Ascending aorta (tissue), 2 donors: ENCODE measurements at regions not wholly inside any gene's neighbourhood (a gene's known extent, or its start where the extent isn't known, plus 50 kb on each side); places are given as distances from the start of the nearest gene placed in this dataset.

Source experiments
- DNase-seq, 2 donors: peaks; one replicate each; pipeline ENCODE4 v3.0.0-alpha.2; 2019; ENCODE audit warnings: low spot score in 2 of 2
- H3K27ac ChIP-seq, 2 donors: fragments of 200-600 bp; sonication (generic); one replicate each; pipeline ENCODE4 v1.5.1; 2016 to 2017; ENCODE audit warnings: mild to moderate bottlenecking in 1 of 2
- H3K27me3 ChIP-seq: fragments of 200-600 bp; sonication (generic); one replicate; pipeline ENCODE4 v1.5.1; 2017
- H3K36me3 ChIP-seq, 2 donors: fragments of 200-600 bp; sonication (generic); one replicate each; pipeline ENCODE4 v1.5.1; 2016
- H3K4me1 ChIP-seq, 2 donors: fragments of 200-600 bp; sonication (generic); one replicate each; pipeline ENCODE4 v1.5.1; 2016 to 2017; ENCODE audit warnings: mild to moderate bottlenecking in 1 of 2
- H3K4me3 ChIP-seq, 2 donors: fragments of 200-600 bp; sonication (generic); one replicate each; pipeline ENCODE4 v1.5.1; 2016 to 2017; ENCODE audit warnings: mild to moderate bottlenecking in 1 of 2
- H3K9me3 ChIP-seq, 2 donors: fragments of 200-600 bp; sonication (generic); one replicate each; pipeline ENCODE4 v1.5.1; 2016
- CTCF ChIP-seq, 3 experiments: fragments of 200-600 bp in 2 of 3; fragments of 450-650 bp in 1 of 3; sonication (generic) in 2 of 3; IDR thresholded peaks; one replicate each; pipeline ENCODE4 v1.5.1; 2016 to 2019; ENCODE audit warnings: antibody characterized with exemption in 3 of 3, mild to moderate bottlenecking in 1 of 3, moderate library complexity in 1 of 3
- intact Hi-C: fragments of 100-400 bp; cut with DNase I; formaldehyde crosslinking; loops from one replicate; pipeline ENCODE4 v1.15.1; 2023

GRCh38 chr2:4551691-4552474, 848.5 kb downstream of the DCDC2C start:
- no peaks in the 10 kb centered on the region for H3K4me1 ChIP-seq
- H3K4me3 ChIP-seq: no peak overlapping the region
- H3K36me3 ChIP-seq: no peaks in the 10 kb centered on the region
- no peak for TF ChIP-seq CTCF (IDR thresholded peaks at IDR 0.05)
- no peaks in the 10 kb centered on the region for H3K27me3 ChIP-seq
- DNase-seq: no peak
- H3K9me3 ChIP-seq: no peaks in the 10 kb centered on the region
- intact Hi-C loops: no loop called here
- H3K27ac ChIP-seq: no peak overlapping the region

- H3K27ac ChIP-seq: no peak overlapping the region
- no peaks in the 10 kb centered on the region for H3K36me3 ChIP-seq
- H3K4me1 ChIP-seq: no peaks in the 10 kb centered on the region
- H3K27me3 ChIP-seq: no peaks in the 10 kb centered on the region
- no peak for TF ChIP-seq CTCF (IDR thresholded peaks at IDR 0.05)
- intact Hi-C loops: no loop called here
- H3K4me3 ChIP-seq: no peak overlapping the region
- DNase-seq: no peak
- H3K9me3 ChIP-seq: no peaks in the 10 kb centered on the region
Measured at GRCh38 chr2:4553241-4553640, 849.9 kb downstream of the DCDC2C start.

GRCh38 chr2:4556135-4556896, 852.9 kb downstream of the DCDC2C start:
- Histone ChIP-seq H3K4me1 (no peaks in the 10 kb centered on the region), H3K27ac (no peak overlapping the region), H3K4me3 (no peak overlapping the region), H3K36me3 (no peaks in the 10 kb centered on the region), H3K9me3 (no peaks in the 10 kb centered on the region), H3K27me3 (no peaks in the 10 kb centered on the region)
- DNase-seq: no peak
- TF ChIP-seq CTCF (IDR thresholded peaks at IDR 0.05): no peak
- intact Hi-C loops: no loop called here

- no peaks in the 10 kb centered on the region for H3K9me3 ChIP-seq
- H3K27ac ChIP-seq: no peak overlapping the region
- TF ChIP-seq CTCF (IDR thresholded peaks at IDR 0.05): no peak
- no peaks in the 10 kb centered on the region for H3K36me3 ChIP-seq
- H3K4me3 ChIP-seq: no peak overlapping the region
- intact Hi-C loops: no loop called here
- DNase-seq: no peak
- H3K27me3 ChIP-seq: no peaks in the 10 kb centered on the region
- H3K4me1 ChIP-seq: no peaks in the 10 kb centered on the region
Measured at GRCh38 chr2:4561196-4561595, 857.8 kb downstream of the DCDC2C start.

GRCh38 chr2:4576075-4576474, 872.7 kb downstream of the DCDC2C start:
- Histone ChIP-seq H3K36me3 (no peaks in the 10 kb centered on the region), H3K4me1 (no peaks in the 10 kb centered on the region), H3K4me3 (no peak overlapping the region), H3K27ac (no peak overlapping the region), H3K9me3 (no peaks in the 10 kb centered on the region), H3K27me3 (no peaks in the 10 kb centered on the region)
- intact Hi-C loops: no loop called here
- TF ChIP-seq CTCF (IDR thresholded peaks at IDR 0.05): no peak
- DNase-seq: no peak
